B cell (primary cell): ENCODE measurements at regions not wholly inside any gene's neighbourhood (a gene's known extent, or its start where the extent isn't known, plus 50 kb on each side); places are given as distances from the start of the nearest gene placed in this dataset.
"Not testable (repeated sequence)": the region's sequence is repeated elsewhere in the genome, so short reads cannot be mapped to it uniquely, and the experiment has no call there.

Source experiments
- ATAC-seq: fragments of 200-7000 bp; cut with Tn5 transposase; one replicate; pipeline ENCODE4 v1.10.0; 2021; ENCODE audit warnings: low read depth, mild to moderate bottlenecking, moderate number of reproducible peaks, moderate library complexity
- CTCF ChIA-PET: fragments of 350-600 bp; sonication (Branson Sonifier 250); formaldehyde crosslinking; loops from one replicate; lab custom pipeline; 2021; ENCODE audit warnings: antibody characterized with exemption, inconsistent platforms; lab: Charles Lee
- POLR2A ChIA-PET: fragments of 350-600 bp; sonication (Branson Sonifier 250); formaldehyde crosslinking; loops from one replicate; lab custom pipeline; 2021; ENCODE audit warnings: antibody characterized with exemption; lab: Charles Lee
- DNase-seq: peaks from one replicate; pipeline ENCODE4 v3.0.0; 2013
- H2AFZ ChIP-seq: 2 replicates; pipeline ENCODE4 v1.6.1; 2012; ENCODE audit warnings: mild to moderate bottlenecking, low read depth, low read length; ENCODE audit not compliant: insufficient read depth, poor library complexity, severe bottlenecking
- H3K27ac ChIP-seq, 2 donors: 1 replicate in 1 of 2; 2 replicates in 1 of 2; pipeline ENCODE4 v1.5.1; 2012 to 2013; ENCODE audit warnings: low read length in 2 of 2, mild to moderate bottlenecking in 2 of 2, moderate library complexity in 1 of 2
- H3K27me3 ChIP-seq, 4 experiments: fragments of 200-600 bp in 1 of 4; sonication (generic) in 1 of 4; replicated peaks in 1 of 4; 1 replicate in 2 of 4; 2 replicates in 2 of 4; pipeline versions ENCODE4 v1.6.1 to v1.7.0; 2013 to 2016; ENCODE audit warnings: low read length in 3 of 4, mild to moderate bottlenecking in 2 of 4, mixed read lengths in 1 of 4, moderate library complexity in 1 of 4; ENCODE audit not compliant: insufficient read depth in 4 of 4, control insufficient read depth in 3 of 4; ENCODE audit errors: control extremely low read depth in 1 of 4
- H3K36me3 ChIP-seq, 2 experiments: replicated peaks in 1 of 2; 1 replicate in 1 of 2; 2 replicates in 1 of 2; pipeline versions ENCODE4 v1.6.1 to v1.7.1; 2013; ENCODE audit warnings: low read length in 1 of 2; ENCODE audit not compliant: insufficient read depth in 2 of 2, control insufficient read depth in 1 of 2; ENCODE audit errors: control extremely low read depth in 1 of 2, extremely low read depth in 1 of 2
- H3K4me1 ChIP-seq, 2 donors: fragments of 200-600 bp in 1 of 2; sonication (generic) in 1 of 2; 1 replicate in 1 of 2; 2 replicates in 1 of 2; pipeline versions ENCODE4 v1.5.1 to v1.6.1; 2013 to 2017; ENCODE audit warnings: low read length in 2 of 2; ENCODE audit not compliant: control insufficient read depth in 2 of 2, insufficient read depth in 2 of 2
- H3K4me2 ChIP-seq: replicated peaks from 2 replicates; pipeline ENCODE3; 2012; ENCODE audit warnings: mild to moderate bottlenecking, low read depth, low read length; ENCODE audit not compliant: poor library complexity, severe bottlenecking
- H3K4me3 ChIP-seq, 5 experiments: fragments of 200-600 bp in 1 of 5; sonication (generic) in 1 of 5; 1 replicate in 3 of 5; 2 replicates in 2 of 5; pipeline versions ENCODE4 v1.5.1 to v1.7.0; 2011 to 2016; ENCODE audit warnings: low read length in 4 of 5, mild to moderate bottlenecking in 4 of 5, low read depth in 2 of 5, control low read depth in 1 of 5, moderate library complexity in 1 of 5; ENCODE audit not compliant: insufficient read depth in 1 of 5; ENCODE audit errors: control extremely low read depth in 1 of 5, extremely low read depth in 1 of 5
- H3K79me2 ChIP-seq: fragments of 200-600 bp; sonication (generic); one replicate; pipeline ENCODE4 v1.6.0; 2016; ENCODE audit warnings: low read length; ENCODE audit not compliant: control insufficient read depth, insufficient read depth
- H3K9ac ChIP-seq: fragments of 200-600 bp; sonication (generic); 2 replicates; pipeline ENCODE4 v1.6.1; 2017; ENCODE audit warnings: mild to moderate bottlenecking, low read length, moderate library complexity
- H3K9me3 ChIP-seq, 3 donors: one replicate each; pipeline versions ENCODE4 v1.6.1 to v1.7.1; 2013; ENCODE audit warnings: low read length in 2 of 3; ENCODE audit not compliant: control insufficient read depth in 2 of 3, insufficient read depth in 1 of 3; ENCODE audit errors: control extremely low read depth in 1 of 3
- H4K20me1 ChIP-seq: 2 replicates; pipeline ENCODE4 v1.6.0; 2012; ENCODE audit warnings: mild to moderate bottlenecking, low read length; ENCODE audit not compliant: insufficient read depth, control insufficient read depth, poor library complexity, severe bottlenecking
- H3K27ac Mint-ChIP-seq: one replicate; pipeline ENCODE4 v1.8.0; 2021; ENCODE audit warnings: mixed read lengths
- H3K27me3 Mint-ChIP-seq: one replicate; pipeline ENCODE4 v1.8.0; 2021; ENCODE audit warnings: mixed read lengths
- H3K4me1 Mint-ChIP-seq: one replicate; pipeline ENCODE4 v1.8.0; 2021; ENCODE audit warnings: mixed read lengths
- H3K4me3 Mint-ChIP-seq: one replicate; pipeline ENCODE4 v1.8.0; 2021; ENCODE audit warnings: mixed read lengths
- H3K9me3 Mint-ChIP-seq: one replicate; pipeline ENCODE4 v1.8.0; 2022; ENCODE audit warnings: mixed read lengths; ENCODE audit not compliant: insufficient read depth
- EZH2 ChIP-seq: IDR thresholded peaks from 2 replicates; pipeline ENCODE4 v1.6.1; 2012; ENCODE audit warnings: borderline replicate concordance, low read depth, mild to moderate bottlenecking, moderate library complexity, low read length; ENCODE audit not compliant: insufficient read depth, poor library complexity, severe bottlenecking
- WGBS: methylation state at CpG from one replicate; pipeline ENCODE4 v1.1.5; 2013; ENCODE audit warnings: missing lambda C conversion rate; ENCODE audit not compliant: insufficient coverage; 5-methylcytosine and 5-hydroxymethylcytosine counted together
- intact Hi-C: fragments of 100-400 bp; cut with micrococcal nuclease; formaldehyde crosslinking; loops from one replicate; pipeline ENCODE4 v1.10.0; 2022
- TF ChIP-seq, protein P1 (sequence below): fragments of 200-600 bp; IDR thresholded peaks from one replicate; pipeline ENCODE4 v1.8.0; 2022; ENCODE audit warnings: antibody characterized with exemption, mild to moderate bottlenecking

- H3K79me2 ChIP-seq = no peaks in the 10 kb centered on the region
- H3K27me3 Mint-ChIP-seq = peaks cover 4% of the 10 kb centered on the region
- H3K4me2 ChIP-seq = no peak overlapping the region
- 91% methylated on average over 2 of the region's 3 CpGs for WGBS
- no peak for DNase-seq
- H3K27me3 ChIP-seq = no peaks in the 10 kb centered on the region
- ATAC-seq = no peak
- POLR2A ChIA-PET = no interaction called here
- no peak overlapping the region for H3K27ac ChIP-seq
- intact Hi-C loops = no loop called here
- CTCF ChIA-PET = no interaction called here
- H3K9me3 Mint-ChIP-seq = no peaks in the 10 kb centered on the region
- H3K9me3 ChIP-seq = no peaks in the 10 kb centered on the region
- H3K9ac ChIP-seq = no peak overlapping the region
- H3K4me1 Mint-ChIP-seq = peaks cover 2% of the 10 kb centered on the region
- H3K36me3 ChIP-seq = no peaks in the 10 kb centered on the region
- no peak overlapping the region for H3K27ac Mint-ChIP-seq
- H3K4me3 Mint-ChIP-seq = no peak overlapping the region
- TF ChIP-seq, protein P1, sequence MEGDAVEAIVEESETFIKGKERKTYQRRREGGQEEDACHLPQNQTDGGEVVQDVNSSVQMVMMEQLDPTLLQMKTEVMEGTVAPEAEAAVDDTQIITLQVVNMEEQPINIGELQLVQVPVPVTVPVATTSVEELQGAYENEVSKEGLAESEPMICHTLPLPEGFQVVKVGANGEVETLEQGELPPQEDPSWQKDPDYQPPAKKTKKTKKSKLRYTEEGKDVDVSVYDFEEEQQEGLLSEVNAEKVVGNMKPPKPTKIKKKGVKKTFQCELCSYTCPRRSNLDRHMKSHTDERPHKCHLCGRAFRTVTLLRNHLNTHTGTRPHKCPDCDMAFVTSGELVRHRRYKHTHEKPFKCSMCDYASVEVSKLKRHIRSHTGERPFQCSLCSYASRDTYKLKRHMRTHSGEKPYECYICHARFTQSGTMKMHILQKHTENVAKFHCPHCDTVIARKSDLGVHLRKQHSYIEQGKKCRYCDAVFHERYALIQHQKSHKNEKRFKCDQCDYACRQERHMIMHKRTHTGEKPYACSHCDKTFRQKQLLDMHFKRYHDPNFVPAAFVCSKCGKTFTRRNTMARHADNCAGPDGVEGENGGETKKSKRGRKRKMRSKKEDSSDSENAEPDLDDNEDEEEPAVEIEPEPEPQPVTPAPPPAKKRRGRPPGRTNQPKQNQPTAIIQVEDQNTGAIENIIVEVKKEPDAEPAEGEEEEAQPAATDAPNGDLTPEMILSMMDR = peak; percentile 0
- no peak for TF ChIP-seq EZH2
- no peaks in the 10 kb centered on the region for H3K4me1 ChIP-seq
- no peaks in the 10 kb centered on the region for H4K20me1 ChIP-seq
- H3K4me3 ChIP-seq = no peak overlapping the region
- H2AFZ ChIP-seq = no peak overlapping the region
These were observed 111.8 kb upstream of the TLE1 start for GRCh38 chr9:81801190-81801589.

GRCh38 chr9:81804306-81804705, 115.0 kb upstream of the TLE1 start:
- no peak for ATAC-seq
- no peaks in the 10 kb centered on the region for H3K79me2 ChIP-seq
- no peak overlapping the region for H2AFZ ChIP-seq
- Mint-ChIP-seq H3K4me1 (peaks cover 2% of the 10 kb centered on the region), H3K27me3 (no peaks in the 10 kb centered on the region), H3K27ac (no peak overlapping the region), H3K4me3 (no peak overlapping the region), H3K9me3 (no peaks in the 10 kb centered on the region)
- H4K20me1 ChIP-seq = no peaks in the 10 kb centered on the region
- CTCF ChIA-PET = interaction anchor here (0.6 kb wide), 1 partner anchor 25 kb away, joined by 3 read pairs; no protein-coding TSS in a partner anchor
- no peak for DNase-seq
- H3K9ac ChIP-seq = no peak overlapping the region
- 100% methylated on average over 2 of the region's 5 CpGs for WGBS
- H3K4me3 ChIP-seq = no peak overlapping the region
- H3K4me2 ChIP-seq = no peak overlapping the region
- no peaks in the 10 kb centered on the region for H3K4me1 ChIP-seq
- intact Hi-C loops = no loop called here
- no peaks in the 10 kb centered on the region for H3K27me3 ChIP-seq
- no peaks in the 10 kb centered on the region for H3K9me3 ChIP-seq
- POLR2A ChIA-PET = no interaction called here
- TF ChIP-seq, protein P1 = no peak
- no peak for TF ChIP-seq EZH2
- H3K36me3 ChIP-seq = no peaks in the 10 kb centered on the region
- no peak overlapping the region for H3K27ac ChIP-seq

GRCh38 chr9:81811688-81812087, 116.5 kb upstream of the SPATA31D4 start:
- H3K79me2 ChIP-seq = not testable (repeated sequence)

More at GRCh38 chr9:81811688-81812087, 116.5 kb upstream of the SPATA31D4 start:
- H3K4me3 Mint-ChIP-seq, H3K9me3 ChIP-seq, H3K27me3 ChIP-seq, H3K36me3 ChIP-seq, H4K20me1 ChIP-seq, H3K27ac ChIP-seq, H3K4me2 ChIP-seq, ATAC-seq, H3K4me3 ChIP-seq, H3K27ac Mint-ChIP-seq, H3K27me3 Mint-ChIP-seq, intact Hi-C loops, H3K9me3 Mint-ChIP-seq, H2AFZ ChIP-seq, CTCF ChIA-PET, H3K9ac ChIP-seq, POLR2A ChIA-PET, DNase-seq: not testable (repeated sequence)
- peaks cover 24% of the 10 kb centered on the region for H3K4me1 Mint-ChIP-seq
- WGBS = 95% methylated on average over 2 of the region's 3 CpGs
- H3K4me1 ChIP-seq = peaks cover 14% of the 10 kb centered on the region in 2 donors
